ENCODE measurements at regions not wholly inside any gene's neighbourhood (a gene's known extent, or its start where the extent isn't known, plus 50 kb on each side); places are given as distances from the start of the nearest gene placed in this dataset.

DNA sequence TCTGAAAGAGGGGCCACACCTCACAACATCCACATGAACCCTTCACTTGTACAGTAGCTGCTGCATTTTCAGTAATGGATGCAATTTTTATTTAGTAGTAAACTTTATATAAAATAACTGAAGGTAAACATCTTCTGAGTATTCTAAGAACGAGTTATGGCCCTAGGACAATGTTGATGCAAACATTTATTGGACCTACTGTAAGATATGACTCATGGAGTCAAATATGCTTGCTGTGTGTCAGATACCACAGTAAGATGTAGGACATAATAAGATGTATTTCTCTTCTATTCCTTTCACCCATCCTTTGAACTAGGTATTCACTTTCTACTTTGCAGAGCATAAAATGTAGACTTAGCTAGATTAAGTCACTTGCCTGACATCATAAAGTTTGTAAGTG, 87.6 kb downstream of the TEX13C start:
- no peak for DNase-seq (ENCODE audit: low read depth in 2 of 2)
- H3K36me3 ChIP-seq (ENCODE audit: control insufficient read depth, insufficient read depth, low read length) = no peaks in the 10 kb centered on the region
- H3K4me1 ChIP-seq (ENCODE audit: control insufficient read depth, extremely low read depth, insufficient read depth, low read length) = no peaks in the 10 kb centered on the region
- no peaks in the 10 kb centered on the region for H3K79me2 ChIP-seq (ENCODE audit: control insufficient read depth, insufficient read depth, low read length)
- TF ChIP-seq CTCF (conservative IDR thresholded peaks at IDR 0.05 in 1 of 2, IDR thresholded peaks at IDR 0.05 in 1 of 2; ENCODE audit: low read depth in 1 of 2, low read length in 2 of 2) (no peak), EZH2 (IDR thresholded peaks at IDR 0.05; ENCODE audit: low read length, missing control alignments) (no peak)
- no peak overlapping the region for H3K4me2 ChIP-seq (ENCODE audit: extremely low read depth, insufficient read depth, low read length)
- no peak overlapping the region for H3K4me3 ChIP-seq (replicated peaks in 1 of 4; ENCODE audit: control extremely low read depth in 1 of 4, insufficient read depth in 1 of 4, low read depth in 3 of 4, low read length in 4 of 4)
- no peaks in the 10 kb centered on the region for H3K9me3 ChIP-seq (ENCODE audit: control insufficient read depth, insufficient read depth, low read depth, low read length)
- H2AFZ ChIP-seq (ENCODE audit: low read length) = no peak overlapping the region
- H3K27ac ChIP-seq (ENCODE audit: insufficient read depth, low read length) = no peak overlapping the region
- H3K27me3 ChIP-seq (ENCODE audit: control insufficient read depth, insufficient read depth, low read length) = no peaks in the 10 kb centered on the region
- no peak overlapping the region for H3K9ac ChIP-seq (ENCODE audit: insufficient read depth, low read length)
- H4K20me1 ChIP-seq (ENCODE audit: control insufficient read depth, extremely low read depth, insufficient read depth, low read length) = no peaks in the 10 kb centered on the region

GRCh38 chrX:125420809-125421208, 101.1 kb downstream of the TEX13C start:
- H3K4me3 ChIP-seq (replicated peaks in 1 of 4; ENCODE audit: control extremely low read depth in 1 of 4, insufficient read depth in 1 of 4, low read depth in 3 of 4, low read length in 4 of 4) = no peak overlapping the region
- no peaks in the 10 kb centered on the region for H4K20me1 ChIP-seq (ENCODE audit: control insufficient read depth, extremely low read depth, insufficient read depth, low read length)
- H2AFZ ChIP-seq (ENCODE audit: low read length) = no peak overlapping the region
- H3K27me3 ChIP-seq (ENCODE audit: control insufficient read depth, insufficient read depth, low read length) = no peaks in the 10 kb centered on the region
- no peaks in the 10 kb centered on the region for H3K4me1 ChIP-seq (ENCODE audit: control insufficient read depth, extremely low read depth, insufficient read depth, low read length)
- no peak overlapping the region for H3K9ac ChIP-seq (ENCODE audit: insufficient read depth, low read length)
- no peaks in the 10 kb centered on the region for H3K36me3 ChIP-seq (ENCODE audit: control insufficient read depth, insufficient read depth, low read length)
- no peak overlapping the region for H3K4me2 ChIP-seq (ENCODE audit: extremely low read depth, insufficient read depth, low read length)
- no peak for DNase-seq (ENCODE audit: low read depth in 2 of 2)
- TF ChIP-seq EZH2 (IDR thresholded peaks at IDR 0.05; ENCODE audit: low read length, missing control alignments) = no peak
- no peak for TF ChIP-seq CTCF (conservative IDR thresholded peaks at IDR 0.05 in 1 of 2, IDR thresholded peaks at IDR 0.05 in 1 of 2; ENCODE audit: low read depth in 1 of 2, low read length in 2 of 2)
- no peaks in the 10 kb centered on the region for H3K79me2 ChIP-seq (ENCODE audit: control insufficient read depth, insufficient read depth, low read length)
- no peaks in the 10 kb centered on the region for H3K9me3 ChIP-seq (ENCODE audit: control insufficient read depth, insufficient read depth, low read depth, low read length)
- no peak overlapping the region for H3K27ac ChIP-seq (ENCODE audit: insufficient read depth, low read length)

DNA sequence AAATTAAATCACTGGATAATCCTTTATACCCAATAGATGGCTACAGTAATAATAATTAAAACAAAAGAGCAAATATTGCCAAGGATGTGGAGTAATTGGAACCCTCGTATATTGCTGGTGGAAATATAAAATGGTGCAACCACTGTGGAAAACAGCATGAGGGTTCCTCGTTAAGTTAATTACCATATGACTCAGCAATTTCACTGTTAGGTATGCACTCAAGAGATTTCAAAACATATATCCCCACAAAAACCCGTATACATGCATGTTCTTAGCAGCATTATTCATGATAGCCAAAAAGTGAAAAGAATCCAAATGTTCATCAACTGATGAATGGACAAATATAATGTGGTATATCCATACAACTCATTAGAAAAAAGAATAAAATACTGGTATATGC, 103.3 kb downstream of the TEX13C start:
- Histone ChIP-seq H3K4me2 (ENCODE audit: extremely low read depth, insufficient read depth, low read length) (no peak overlapping the region), H2AFZ (ENCODE audit: low read length) (no peak overlapping the region), H3K27ac (ENCODE audit: insufficient read depth, low read length) (no peak overlapping the region), H3K4me1 (ENCODE audit: control insufficient read depth, extremely low read depth, insufficient read depth, low read length) (no peaks in the 10 kb centered on the region), H3K79me2 (ENCODE audit: control insufficient read depth, insufficient read depth, low read length) (no peaks in the 10 kb centered on the region), H4K20me1 (ENCODE audit: control insufficient read depth, extremely low read depth, insufficient read depth, low read length) (no peaks in the 10 kb centered on the region), H3K36me3 (ENCODE audit: control insufficient read depth, insufficient read depth, low read length) (no peaks in the 10 kb centered on the region), H3K9me3 (ENCODE audit: control insufficient read depth, insufficient read depth, low read depth, low read length) (no peaks in the 10 kb centered on the region), H3K9ac (ENCODE audit: insufficient read depth, low read length) (no peak overlapping the region), H3K4me3 (replicated peaks in 1 of 4; ENCODE audit: control extremely low read depth in 1 of 4, insufficient read depth in 1 of 4, low read depth in 3 of 4, low read length in 4 of 4) (no peak overlapping the region), H3K27me3 (ENCODE audit: control insufficient read depth, insufficient read depth, low read length) (no peaks in the 10 kb centered on the region)
- TF ChIP-seq EZH2 (IDR thresholded peaks at IDR 0.05; ENCODE audit: low read length, missing control alignments) = no peak
- no peak for TF ChIP-seq CTCF (conservative IDR thresholded peaks at IDR 0.05 in 1 of 2, IDR thresholded peaks at IDR 0.05 in 1 of 2; ENCODE audit: low read depth in 1 of 2, low read length in 2 of 2)
- no peak for DNase-seq (ENCODE audit: low read depth in 2 of 2)

All from fibroblast of lung (primary cell).